ENCODE measurements at regions not wholly inside any gene's neighbourhood (a gene's known extent, or its start where the extent isn't known, plus 50 kb on each side); places are given as distances from the start of the nearest gene placed in this dataset.

DNA sequence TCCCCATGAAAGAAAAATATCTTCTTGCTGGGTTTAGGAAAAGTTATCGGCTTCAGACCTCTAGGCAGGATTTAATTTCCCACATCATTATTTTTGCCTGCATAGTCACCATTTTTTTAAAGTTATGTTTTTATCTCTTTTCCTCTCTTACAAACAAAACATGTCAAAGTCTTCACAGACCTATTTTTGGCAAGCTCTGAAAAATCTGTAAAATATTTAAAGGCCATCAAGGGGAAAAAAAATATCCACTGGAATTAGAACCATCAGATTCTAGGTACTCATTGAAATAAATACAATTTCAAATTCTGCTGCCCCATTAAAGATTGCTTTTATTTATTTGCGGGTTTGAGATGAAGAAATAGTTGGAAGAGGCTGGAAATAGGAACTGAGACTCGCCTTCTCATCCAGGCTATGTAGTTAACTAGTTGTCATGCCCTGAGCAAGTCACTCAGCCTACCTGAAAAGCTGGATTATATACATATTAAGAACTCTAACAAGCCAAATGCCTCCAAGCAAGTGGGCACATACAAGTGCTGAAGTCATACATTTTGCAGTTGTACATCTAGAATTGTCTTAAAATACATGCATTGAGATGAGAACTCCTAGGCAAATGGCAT is 101.7 kb upstream of the SASH1 start:
- no peak overlapping the region for H3K27ac Mint-ChIP-seq
- H3K9me3 ChIP-seq (ENCODE audit: control insufficient read depth in 2 of 3, low read length in 3 of 3) = no peaks in the 10 kb centered on the region
- H3K4me3 ChIP-seq (ENCODE audit: low read length) = no peak overlapping the region
- H3K4me3 Mint-ChIP-seq = no peak overlapping the region
- peaks cover 18 to 41% (median 28%) of the 10 kb centered on the region in 5 donors for H3K27me3 Mint-ChIP-seq
- CTCF ChIA-PET = no interaction called here
- no peak for DNase-seq
- no peaks in the 10 kb centered on the region for H3K9me3 Mint-ChIP-seq
- no peak for ATAC-seq
- no peaks in the 10 kb centered on the region for H3K4me1 ChIP-seq (ENCODE audit: control insufficient read depth in 2 of 2, insufficient read depth in 2 of 2, low read length in 2 of 2)
- intact Hi-C loops (cut with micrococcal nuclease) = no loop called here
- no peaks in the 10 kb centered on the region for H3K36me3 ChIP-seq (ENCODE audit: control insufficient read depth in 2 of 3, insufficient read depth in 3 of 3, low read length in 3 of 3)
- peaks cover 0 to 3% of the 10 kb centered on the region in 2 donors for H3K27me3 ChIP-seq (ENCODE audit: control insufficient read depth in 2 of 2, insufficient read depth in 2 of 2, low read length in 2 of 2)
- H3K36me3 Mint-ChIP-seq = no peaks in the 10 kb centered on the region
- POLR2A ChIA-PET = no interaction called here
- no peak overlapping the region for H3K27ac ChIP-seq (ENCODE audit: low read depth, low read length)
- H3K4me1 Mint-ChIP-seq = no peaks in the 10 kb centered on the region

DNA sequence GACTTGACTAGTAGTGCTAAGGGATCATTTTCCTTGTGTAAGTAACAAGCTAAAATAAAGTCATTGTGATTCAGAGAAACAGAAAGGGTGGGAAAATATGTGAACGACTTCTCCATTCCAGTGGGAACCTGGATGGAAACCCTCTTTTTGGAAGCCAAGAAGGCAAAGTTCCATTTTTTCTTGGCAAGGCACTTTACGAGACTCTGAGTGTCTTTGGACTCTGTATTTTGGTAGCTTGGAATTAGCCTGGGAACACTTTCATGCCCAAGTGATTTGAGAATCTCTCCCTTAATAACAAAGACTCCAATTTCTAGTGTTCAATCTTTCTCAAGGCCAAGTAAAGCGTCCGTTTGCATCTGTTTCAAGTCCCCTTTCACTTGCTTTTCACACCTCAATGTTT is 100.5 kb upstream of the SASH1 start:
- H3K36me3 ChIP-seq (ENCODE audit: control insufficient read depth in 2 of 3, insufficient read depth in 3 of 3, low read length in 3 of 3) = no peaks in the 10 kb centered on the region
- no peak overlapping the region for H3K27ac Mint-ChIP-seq
- CTCF ChIA-PET = no interaction called here
- H3K9me3 Mint-ChIP-seq = no peaks in the 10 kb centered on the region
- H3K27me3 ChIP-seq (ENCODE audit: control insufficient read depth in 2 of 2, insufficient read depth in 2 of 2, low read length in 2 of 2) = peaks cover 0 to 3% of the 10 kb centered on the region in 2 donors
- no peaks in the 10 kb centered on the region for H3K9me3 ChIP-seq (ENCODE audit: control insufficient read depth in 2 of 3, low read length in 3 of 3)
- H3K4me3 ChIP-seq (ENCODE audit: low read length) = no peak overlapping the region
- H3K36me3 Mint-ChIP-seq = no peaks in the 10 kb centered on the region
- H3K27ac ChIP-seq (ENCODE audit: low read depth, low read length) = no peak overlapping the region
- POLR2A ChIA-PET = no interaction called here
- intact Hi-C loops (cut with micrococcal nuclease) = no loop called here
- no peaks in the 10 kb centered on the region for H3K4me1 Mint-ChIP-seq
- H3K4me3 Mint-ChIP-seq = no peak overlapping the region
- DNase-seq (no peak), ATAC-seq (no peak)
- H3K27me3 Mint-ChIP-seq = peaks cover 20 to 53% (median 28%) of the 10 kb centered on the region in 5 donors
- no peaks in the 10 kb centered on the region for H3K4me1 ChIP-seq (ENCODE audit: control insufficient read depth in 2 of 2, insufficient read depth in 2 of 2, low read length in 2 of 2)

DNA sequence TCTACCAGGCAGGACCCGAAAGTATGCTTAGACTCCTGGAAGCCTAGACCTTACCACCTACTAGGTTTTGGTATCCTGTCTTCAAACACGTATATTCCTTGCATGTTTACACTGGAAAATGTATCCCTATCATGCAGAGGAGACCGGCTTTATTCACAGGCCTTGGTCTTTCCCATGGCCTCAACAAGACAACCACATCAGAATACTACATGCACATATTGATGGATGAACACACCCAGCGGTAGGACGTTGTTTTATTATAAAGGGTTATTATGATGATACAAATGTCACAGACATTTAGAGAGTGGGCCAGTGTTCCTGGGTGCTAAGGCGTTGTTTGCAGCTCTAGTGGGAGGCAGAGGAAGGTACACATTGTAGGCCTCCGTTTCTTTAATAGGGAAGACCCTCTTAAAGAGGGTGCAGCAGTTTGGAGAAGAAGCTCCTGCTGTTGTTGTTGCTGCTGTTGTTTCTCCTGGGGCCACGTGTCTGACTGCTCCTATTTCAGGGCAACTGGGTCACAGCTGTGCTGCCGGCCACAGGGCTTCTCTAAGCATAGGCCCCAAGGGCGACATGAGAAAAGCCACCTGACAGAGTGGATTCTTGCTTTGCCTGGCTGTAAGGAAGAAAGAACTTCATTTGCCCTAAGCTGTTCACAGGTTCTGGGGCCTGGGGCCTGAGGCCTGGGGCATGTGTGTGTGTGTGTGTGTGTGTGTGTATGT is 98.3 kb upstream of the SASH1 start:
- H3K9me3 ChIP-seq (ENCODE audit: control insufficient read depth in 2 of 3, low read length in 3 of 3) = no peaks in the 10 kb centered on the region
- Mint-ChIP-seq H3K4me3 (no peak overlapping the region), H3K27me3 (peaks cover 22 to 50% (median 32%) of the 10 kb centered on the region in 5 donors), H3K27ac (no peak overlapping the region), H3K9me3 (no peaks in the 10 kb centered on the region), H3K4me1 (no peaks in the 10 kb centered on the region), H3K36me3 (no peaks in the 10 kb centered on the region)
- no peaks in the 10 kb centered on the region for H3K4me1 ChIP-seq (ENCODE audit: control insufficient read depth in 2 of 2, insufficient read depth in 2 of 2, low read length in 2 of 2)
- intact Hi-C loops (cut with micrococcal nuclease) = no loop called here
- POLR2A ChIA-PET = no interaction called here
- no peak overlapping the region for H3K27ac ChIP-seq (ENCODE audit: low read depth, low read length)
- DNase-seq (no peak), ATAC-seq (no peak)
- no peak overlapping the region for H3K4me3 ChIP-seq (ENCODE audit: low read length)
- CTCF ChIA-PET = no interaction called here
- H3K36me3 ChIP-seq (ENCODE audit: control insufficient read depth in 2 of 3, insufficient read depth in 3 of 3, low read length in 3 of 3) = no peaks in the 10 kb centered on the region
- H3K27me3 ChIP-seq (ENCODE audit: control insufficient read depth in 2 of 2, insufficient read depth in 2 of 2, low read length in 2 of 2) = peaks cover 0 to 3% of the 10 kb centered on the region in 2 donors

DNA sequence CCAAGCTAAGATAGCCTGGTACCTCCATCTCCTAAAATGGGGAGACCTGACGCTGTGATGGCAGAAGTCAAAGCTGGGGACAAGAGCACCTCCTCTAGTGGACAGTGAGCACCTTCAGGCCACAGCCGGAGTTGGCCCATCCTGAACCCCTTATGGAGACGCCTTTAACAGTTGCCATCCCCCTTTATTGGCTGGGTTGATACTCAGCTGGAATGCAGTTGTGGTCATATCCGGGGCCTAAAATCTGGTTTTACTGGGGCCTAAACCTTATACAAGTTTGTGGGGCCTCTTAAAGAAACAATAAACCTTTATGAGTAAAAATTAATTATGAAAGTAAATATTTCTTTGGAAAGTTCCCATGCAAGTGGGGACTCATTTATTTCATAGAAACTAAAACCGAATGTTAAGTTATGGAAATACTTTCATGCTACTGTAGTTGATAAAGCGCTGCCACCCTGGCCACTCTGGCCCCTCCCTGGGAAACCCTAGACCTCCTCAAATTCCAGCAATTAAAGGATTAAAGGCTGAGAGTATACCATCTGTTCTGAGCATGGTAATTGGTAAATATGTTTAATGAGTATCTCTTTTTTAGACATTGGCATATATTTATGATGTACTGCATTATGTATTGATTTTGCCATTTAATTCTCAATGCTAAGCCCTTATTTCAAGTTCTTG is 95.1 kb upstream of the SASH1 start:
- Histone ChIP-seq H3K9me3 (ENCODE audit: control insufficient read depth in 2 of 3, low read length in 3 of 3) (no peaks in the 10 kb centered on the region), H3K4me3 (ENCODE audit: low read length) (no peak overlapping the region), H3K27me3 (ENCODE audit: control insufficient read depth in 2 of 2, insufficient read depth in 2 of 2, low read length in 2 of 2) (no peaks in the 10 kb centered on the region), H3K4me1 (ENCODE audit: control insufficient read depth in 2 of 2, insufficient read depth in 2 of 2, low read length in 2 of 2) (no peaks in the 10 kb centered on the region), H3K36me3 (ENCODE audit: control insufficient read depth in 2 of 3, insufficient read depth in 3 of 3, low read length in 3 of 3) (no peaks in the 10 kb centered on the region), H3K27ac (ENCODE audit: low read depth, low read length) (no peak overlapping the region)
- POLR2A ChIA-PET = no interaction called here
- DNase-seq (no peak), ATAC-seq (no peak)
- H3K4me3 Mint-ChIP-seq = no peak overlapping the region
- H3K4me1 Mint-ChIP-seq = no peaks in the 10 kb centered on the region
- H3K36me3 Mint-ChIP-seq = no peaks in the 10 kb centered on the region
- H3K9me3 Mint-ChIP-seq = no peaks in the 10 kb centered on the region
- intact Hi-C loops (cut with micrococcal nuclease) = no loop called here
- peaks cover 3 to 31% (median 14%) of the 10 kb centered on the region in 5 donors for H3K27me3 Mint-ChIP-seq
- CTCF ChIA-PET = interaction anchor here (1.1 kb wide), 1 partner anchor 68 kb away, joined by 3 read pairs; no protein-coding TSS in a partner anchor
- H3K27ac Mint-ChIP-seq = no peak overlapping the region

DNA sequence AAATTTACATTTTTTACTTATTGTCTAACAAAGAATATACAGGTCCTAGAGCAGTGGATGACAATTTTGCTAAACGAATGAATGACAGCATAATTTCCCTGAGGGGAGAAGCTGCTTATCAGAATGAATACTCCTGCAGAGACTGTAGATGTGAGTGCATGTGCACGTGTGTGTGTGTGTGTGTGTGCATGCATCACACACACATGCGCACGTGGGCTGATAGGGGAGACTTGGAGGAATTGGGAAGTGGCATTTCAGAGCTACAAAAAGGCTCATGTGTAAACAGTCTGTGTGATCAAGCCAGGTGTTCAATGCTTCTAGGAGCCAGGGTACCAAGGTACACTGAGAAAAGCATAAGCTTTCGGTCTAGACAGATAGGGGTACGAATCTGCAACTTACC is 93.5 kb upstream of the SASH1 start:
- Mint-ChIP-seq H3K27me3 (peaks cover 0 to 30% (median 12%) of the 10 kb centered on the region in 5 donors), H3K9me3 (no peaks in the 10 kb centered on the region), H3K4me3 (no peak overlapping the region), H3K36me3 (no peaks in the 10 kb centered on the region), H3K27ac (no peak overlapping the region), H3K4me1 (no peaks in the 10 kb centered on the region)
- Histone ChIP-seq H3K4me3 (ENCODE audit: low read length) (no peak overlapping the region), H3K36me3 (ENCODE audit: control insufficient read depth in 2 of 3, insufficient read depth in 3 of 3, low read length in 3 of 3) (no peaks in the 10 kb centered on the region), H3K4me1 (ENCODE audit: control insufficient read depth in 2 of 2, insufficient read depth in 2 of 2, low read length in 2 of 2) (no peaks in the 10 kb centered on the region), H3K27me3 (ENCODE audit: control insufficient read depth in 2 of 2, insufficient read depth in 2 of 2, low read length in 2 of 2) (no peaks in the 10 kb centered on the region), H3K9me3 (ENCODE audit: control insufficient read depth in 2 of 3, low read length in 3 of 3) (no peaks in the 10 kb centered on the region), H3K27ac (ENCODE audit: low read depth, low read length) (no peak overlapping the region)
- CTCF ChIA-PET = no interaction called here
- POLR2A ChIA-PET = no interaction called here
- ATAC-seq (no peak), DNase-seq (no peak)
- intact Hi-C loops (cut with micrococcal nuclease) = no loop called here

DNA sequence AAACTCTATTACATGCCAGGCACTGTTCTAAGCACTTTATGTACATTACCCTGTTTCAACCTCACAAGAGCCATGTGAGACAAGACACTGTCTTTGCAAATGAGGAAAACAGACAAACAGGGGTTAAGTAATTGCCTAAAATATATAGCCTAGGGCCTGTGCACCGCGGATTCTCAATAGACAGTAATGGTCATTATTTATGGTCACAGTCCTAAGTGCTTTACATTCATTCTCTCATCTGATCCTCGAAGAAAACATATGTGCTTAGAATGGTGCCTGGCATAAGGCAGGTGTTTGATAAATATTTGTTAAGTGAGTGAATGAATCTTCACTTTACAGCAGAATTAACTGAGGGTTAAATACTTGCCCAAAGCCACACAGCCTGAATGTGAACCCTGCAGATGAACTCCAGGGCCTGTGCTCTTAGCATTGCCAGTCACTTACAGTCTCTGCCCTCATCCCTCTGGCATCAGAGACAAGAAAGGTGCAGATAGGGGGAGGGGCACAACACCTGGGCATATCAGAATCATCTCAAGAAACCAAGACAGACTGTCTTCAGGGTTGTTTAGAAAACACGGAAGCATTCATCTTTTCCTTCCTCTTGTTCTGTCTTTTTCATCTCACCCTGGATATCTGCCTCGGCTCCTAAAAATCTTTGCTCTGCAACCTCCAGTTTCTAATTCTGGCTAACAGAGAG is 92.8 kb upstream of the SASH1 start:
- ChIA-PET POLR2A (no interaction called here), CTCF (interaction anchor here (0.9 to 1.1 kb wide), 2 partner anchors 73 to 103 kb away, joined by 4 to 7 read pairs; no protein-coding TSS in a partner anchor)
- H3K36me3 ChIP-seq (ENCODE audit: control insufficient read depth in 2 of 3, insufficient read depth in 3 of 3, low read length in 3 of 3) = no peaks in the 10 kb centered on the region
- Mint-ChIP-seq H3K27me3 (peaks cover 0 to 30% (median 9%) of the 10 kb centered on the region in 5 donors), H3K4me1 (no peaks in the 10 kb centered on the region), H3K9me3 (no peaks in the 10 kb centered on the region), H3K4me3 (no peak overlapping the region), H3K36me3 (no peaks in the 10 kb centered on the region), H3K27ac (no peak overlapping the region)
- intact Hi-C loops (cut with micrococcal nuclease) = no loop called here
- ATAC-seq (no peak), DNase-seq (no peak)
- H3K27me3 ChIP-seq (ENCODE audit: control insufficient read depth in 2 of 2, insufficient read depth in 2 of 2, low read length in 2 of 2) = no peaks in the 10 kb centered on the region
- no peak overlapping the region for H3K4me3 ChIP-seq (ENCODE audit: low read length)
- no peaks in the 10 kb centered on the region for H3K9me3 ChIP-seq (ENCODE audit: control insufficient read depth in 2 of 3, low read length in 3 of 3)
- no peak overlapping the region for H3K27ac ChIP-seq (ENCODE audit: low read depth, low read length)
- H3K4me1 ChIP-seq (ENCODE audit: control insufficient read depth in 2 of 2, insufficient read depth in 2 of 2, low read length in 2 of 2) = no peaks in the 10 kb centered on the region

Measured in naive thymus-derived CD4-positive, alpha-beta T cell (primary cell).